Activated CD8-positive, alpha-beta T cell treated with anti-CD3 and anti-CD28 coated beads, Interleukin-2, amount 10 ng/mL, durations not matched to agents 7 days and 5 days (primary cell): ENCODE measurements at regions not wholly inside any gene's neighbourhood (a gene's known extent, or its start where the extent isn't known, plus 50 kb on each side); places are given as distances from the start of the nearest gene placed in this dataset.
"Not testable (repeated sequence)": the region's sequence is repeated elsewhere in the genome, so short reads cannot be mapped to it uniquely, and the experiment has no call there.

Source experiments
- ATAC-seq: fragments of 150-1000 bp; cut with Tn5 transposase; one replicate; pipeline ENCODE4 v1.10.0; 2021; ENCODE audit warnings: moderate library complexity
- CTCF ChIA-PET: fragments of 350-600 bp; sonication (Branson Sonifier 250); formaldehyde crosslinking; loops from one replicate; lab custom pipeline; 2021; ENCODE audit warnings: antibody characterized with exemption; lab: Charles Lee
- POLR2A ChIA-PET: fragments of 350-600 bp; sonication (Branson Sonifier 250); formaldehyde crosslinking; loops from one replicate; lab custom pipeline; 2021; ENCODE audit warnings: antibody characterized with exemption; lab: Charles Lee
- DNase-seq: peaks from one replicate; pipeline ENCODE4 v3.0.0-alpha.2; 2020
- H3K27ac Mint-ChIP-seq: one replicate; pipeline ENCODE4 v1.8.0; 2021; ENCODE audit warnings: mild to moderate bottlenecking, mixed read lengths
- H3K27me3 Mint-ChIP-seq: one replicate; pipeline ENCODE4 v1.8.0; 2021; ENCODE audit warnings: low read depth, mixed read lengths
- H3K36me3 Mint-ChIP-seq: one replicate; pipeline ENCODE4 v1.8.0; 2021; ENCODE audit warnings: low read depth, mixed read lengths
- H3K4me1 Mint-ChIP-seq: one replicate; pipeline ENCODE4 v1.8.0; 2021; ENCODE audit warnings: low read depth, mixed read lengths
- H3K4me3 Mint-ChIP-seq: one replicate; pipeline ENCODE4 v1.8.0; 2021; ENCODE audit warnings: mild to moderate bottlenecking, mixed read lengths
- H3K9me3 Mint-ChIP-seq: one replicate; pipeline ENCODE4 v1.8.0; 2022; ENCODE audit warnings: mixed read lengths; ENCODE audit not compliant: insufficient read depth

DNA sequence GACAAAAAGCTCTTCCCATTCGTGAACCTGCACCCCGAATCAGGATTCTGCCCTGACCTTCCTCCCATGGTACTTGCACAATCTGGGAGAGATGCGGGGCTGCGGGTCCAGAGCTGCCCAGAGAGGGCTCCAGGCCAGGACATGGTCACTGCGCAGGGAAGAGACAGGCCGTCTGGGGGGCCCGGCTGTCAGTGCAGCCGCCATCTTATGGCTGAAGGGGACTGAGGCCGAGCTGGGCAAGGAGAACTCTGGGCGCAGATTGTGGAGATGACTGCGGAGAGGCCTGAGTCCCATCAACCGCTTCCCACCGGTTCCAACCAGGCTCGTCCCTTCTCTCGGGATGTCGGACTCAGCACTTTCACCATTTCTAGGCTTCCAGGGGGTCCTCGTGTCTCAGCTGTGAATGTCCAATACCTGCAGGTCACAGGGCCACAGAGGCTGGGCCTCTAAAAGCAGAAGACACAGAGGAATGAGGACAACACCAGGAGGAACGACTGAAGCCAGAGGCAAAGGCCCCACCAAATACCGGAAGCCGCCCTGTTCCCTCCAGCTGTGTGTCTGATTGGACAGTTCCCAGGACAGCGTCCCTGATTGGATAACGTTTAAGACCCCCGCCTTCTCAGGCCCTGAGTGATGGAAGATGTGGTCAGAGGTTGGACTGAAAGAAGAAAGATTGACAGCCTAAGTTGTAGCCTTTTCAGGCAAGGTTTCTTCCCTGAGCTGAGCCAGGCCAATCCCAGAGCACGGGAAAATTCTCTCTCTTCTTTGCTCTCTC lies 117.1 kb upstream of the ZNF91 start:
- no peak overlapping the region for H3K27ac Mint-ChIP-seq
- H3K36me3 Mint-ChIP-seq, result no peaks in the 10 kb centered on the region

DNA sequence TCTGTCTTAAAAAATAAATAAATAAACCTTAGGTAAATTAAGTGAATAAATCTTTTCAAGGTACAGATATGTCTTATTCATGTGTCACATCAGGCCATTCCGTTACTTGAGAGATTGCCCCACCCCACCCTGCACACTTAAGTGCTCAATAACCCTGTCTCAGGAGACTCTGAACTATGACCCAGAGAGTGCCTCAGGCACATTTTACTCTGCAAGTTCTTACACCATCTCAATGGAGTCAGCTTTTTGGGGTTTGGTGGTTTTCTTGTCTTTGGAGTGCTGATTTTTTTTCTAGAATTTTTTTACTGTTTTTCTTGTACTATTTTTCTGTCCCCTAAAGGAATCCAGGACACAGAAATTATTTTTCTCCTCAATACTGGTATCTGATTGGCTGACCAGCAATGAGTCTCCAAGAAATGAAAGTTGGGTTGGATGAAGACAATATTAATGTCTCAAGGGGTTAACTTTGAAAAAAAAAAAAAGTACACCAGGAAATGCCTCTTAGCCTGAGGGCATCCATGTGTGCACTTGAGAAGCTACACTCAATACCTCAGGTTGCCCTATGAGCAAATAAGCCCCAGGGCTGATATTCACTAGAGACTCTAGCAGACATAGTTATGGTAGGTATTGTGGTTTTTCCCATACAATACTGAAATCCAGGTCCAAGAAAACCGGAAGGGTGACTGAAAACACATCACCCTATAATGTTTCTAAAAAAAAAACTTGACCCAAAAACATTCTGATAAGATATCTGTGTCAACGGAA lies 114.6 kb upstream of the ZNF91 start:
- ChIA-PET POLR2A (no interaction called here), CTCF (no interaction called here)
- Mint-ChIP-seq H3K27me3 (no peaks in the 10 kb centered on the region), H3K36me3 (no peaks in the 10 kb centered on the region), H3K27ac (no peak overlapping the region), H3K9me3 (peaks cover 25% of the 10 kb centered on the region), H3K4me1 (no peaks in the 10 kb centered on the region), H3K4me3 (no peak overlapping the region)
- DNase-seq, result no peak
- no peak for ATAC-seq

More for the DNA sequence above, 117.1 kb upstream of the ZNF91 start:
- DNase-seq (no peak), ATAC-seq (no peak)
- no peaks in the 10 kb centered on the region for H3K27me3 Mint-ChIP-seq
- H3K4me1 Mint-ChIP-seq, result no peaks in the 10 kb centered on the region
- peaks cover 12% of the 10 kb centered on the region for H3K9me3 Mint-ChIP-seq
- no peak overlapping the region for H3K4me3 Mint-ChIP-seq
- ChIA-PET POLR2A (no interaction called here), CTCF (no interaction called here)

DNA sequence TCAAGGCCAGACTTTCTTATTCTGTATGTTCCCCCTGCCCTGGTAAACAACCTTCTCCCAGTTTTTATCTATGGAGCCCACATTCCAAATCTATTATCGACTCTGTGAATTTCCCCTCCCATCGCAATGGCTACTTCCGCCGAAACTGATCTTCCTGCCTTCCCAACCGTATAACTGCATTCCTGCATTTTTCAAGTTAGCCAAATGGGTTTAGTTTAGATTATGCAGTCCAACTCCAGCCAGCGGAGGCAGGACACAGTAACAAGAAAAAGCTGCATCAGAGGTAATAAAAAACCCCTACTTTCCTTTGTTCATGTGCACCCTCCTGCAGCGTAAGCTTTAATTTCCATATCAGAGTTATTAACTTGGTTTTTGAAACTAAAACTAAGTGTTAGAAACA lies 112.2 kb upstream of the ZNF91 start:
- CTCF ChIA-PET, result no interaction called here

DNA sequence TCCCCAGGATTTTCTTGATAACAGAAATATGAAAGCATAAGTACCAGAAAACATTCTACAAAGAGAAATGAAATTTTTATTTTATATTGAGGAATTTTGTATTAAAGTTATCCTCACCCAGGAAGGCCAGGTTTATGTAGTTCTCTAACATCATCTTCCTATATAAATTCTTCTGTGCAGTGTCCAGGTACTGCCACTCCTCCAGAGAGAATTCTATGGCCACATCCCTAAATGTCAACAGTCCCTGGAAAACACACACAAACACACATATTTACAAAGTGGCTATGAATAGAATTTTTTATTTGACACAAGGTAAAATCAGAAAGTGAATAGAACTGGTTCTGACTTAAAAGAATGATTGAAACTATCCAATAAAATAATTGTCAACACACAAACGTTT lies 110.5 kb upstream of the ZNF91 start:
- Mint-ChIP-seq H3K36me3 (no peaks in the 10 kb centered on the region), H3K9me3 (peaks cover 17% of the 10 kb centered on the region), H3K4me3 (no peak overlapping the region), H3K4me1 (no peaks in the 10 kb centered on the region), H3K27me3 (no peaks in the 10 kb centered on the region), H3K27ac (no peak overlapping the region)
- CTCF ChIA-PET, result no interaction called here
- DNase-seq, result no peak
- ATAC-seq, result no peak
- POLR2A ChIA-PET, result no interaction called here

More for the DNA sequence above, 112.2 kb upstream of the ZNF91 start:
- no peak overlapping the region for H3K4me3 Mint-ChIP-seq
- H3K4me1 Mint-ChIP-seq, result no peaks in the 10 kb centered on the region
- H3K27me3 Mint-ChIP-seq, result no peaks in the 10 kb centered on the region
- ATAC-seq (no peak), DNase-seq (no peak)
- peaks cover 21% of the 10 kb centered on the region for H3K9me3 Mint-ChIP-seq
- no peak overlapping the region for H3K27ac Mint-ChIP-seq
- H3K36me3 Mint-ChIP-seq, result no peaks in the 10 kb centered on the region
- POLR2A ChIA-PET, result no interaction called here

DNA sequence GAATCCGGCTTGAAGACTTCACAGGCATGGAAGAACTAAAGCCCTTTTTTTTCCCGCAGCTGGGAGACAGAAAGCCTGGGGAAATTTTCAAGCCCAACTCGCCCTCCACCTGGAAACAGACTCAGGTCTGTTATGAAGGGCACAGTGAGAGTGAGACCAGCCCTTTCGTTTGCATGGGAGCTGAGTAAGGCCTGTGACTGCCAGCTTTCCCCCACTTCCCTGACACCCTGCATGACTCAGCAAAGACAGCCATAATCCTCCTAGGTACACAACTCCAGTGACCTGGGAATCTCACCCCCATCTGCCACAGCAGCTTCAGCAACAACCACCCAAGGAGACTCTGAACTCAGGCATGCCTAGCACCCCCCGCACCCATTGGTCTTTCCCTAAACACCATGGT lies 87.6 kb upstream of the ZNF91 start:
- ChIA-PET POLR2A (no interaction called here), CTCF (no interaction called here)
- ATAC-seq (no peak), DNase-seq (no peak)
- H3K9me3 Mint-ChIP-seq, result peaks cover 25% of the 10 kb centered on the region
- H3K4me3 Mint-ChIP-seq, result no peak overlapping the region
- H3K36me3 Mint-ChIP-seq, result no peaks in the 10 kb centered on the region
- no peaks in the 10 kb centered on the region for H3K4me1 Mint-ChIP-seq
- H3K27me3 Mint-ChIP-seq, result no peaks in the 10 kb centered on the region
- no peak overlapping the region for H3K27ac Mint-ChIP-seq

DNA sequence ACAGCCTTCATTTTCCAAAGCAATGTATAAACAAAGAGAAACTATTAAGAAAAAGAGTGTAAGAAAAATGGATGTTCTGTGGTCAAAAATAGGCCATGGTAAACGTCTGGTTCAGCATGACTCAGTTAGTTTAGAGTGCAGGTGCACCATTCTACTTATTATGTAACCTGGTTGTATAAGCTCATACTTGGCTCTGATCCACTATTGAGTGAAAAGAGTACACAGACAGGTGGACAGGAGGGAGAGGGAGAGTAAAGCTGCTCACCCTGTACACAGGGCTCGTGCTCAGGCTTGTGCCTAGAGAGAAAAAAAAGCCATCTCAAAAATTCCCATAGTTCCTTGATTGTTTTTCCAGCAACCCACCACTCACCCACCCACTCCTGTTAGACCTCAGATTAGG lies 85.8 kb upstream of the ZNF91 start:
- peaks cover 24% of the 10 kb centered on the region for H3K9me3 Mint-ChIP-seq
- ChIA-PET POLR2A (no interaction called here), CTCF (no interaction called here)
- H3K27ac Mint-ChIP-seq, result no peak overlapping the region
- no peak overlapping the region for H3K4me3 Mint-ChIP-seq
- DNase-seq (no peak), ATAC-seq (no peak)
- no peaks in the 10 kb centered on the region for H3K4me1 Mint-ChIP-seq
- no peaks in the 10 kb centered on the region for H3K36me3 Mint-ChIP-seq
- H3K27me3 Mint-ChIP-seq, result no peaks in the 10 kb centered on the region

DNA sequence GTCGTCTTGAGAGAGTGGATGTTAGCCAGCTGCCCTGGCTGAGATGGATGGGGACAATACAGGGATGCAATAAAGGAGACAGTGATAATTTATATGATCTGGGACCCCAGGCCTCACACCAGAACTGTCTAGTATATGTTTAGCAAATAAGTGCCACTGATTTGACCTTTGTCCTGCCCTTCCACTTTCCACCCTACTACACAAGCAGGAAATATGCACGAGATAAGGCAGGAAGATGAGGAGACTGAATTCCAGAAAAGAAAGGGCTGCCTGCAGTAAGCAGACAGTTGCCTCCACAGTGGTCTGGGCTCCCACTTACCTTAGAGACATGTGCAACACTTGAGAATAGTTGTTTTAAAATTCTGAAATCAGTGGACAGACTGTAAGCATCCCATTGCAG lies 80.2 kb upstream of the ZNF91 start:
- H3K4me3 Mint-ChIP-seq, result no peak overlapping the region
- H3K36me3 Mint-ChIP-seq, result no peaks in the 10 kb centered on the region
- ChIA-PET POLR2A (no interaction called here), CTCF (no interaction called here)
- H3K27ac Mint-ChIP-seq, result no peak overlapping the region
- H3K9me3 Mint-ChIP-seq, result peaks cover 15% of the 10 kb centered on the region
- DNase-seq (no peak), ATAC-seq (no peak)
- H3K4me1 Mint-ChIP-seq, result no peaks in the 10 kb centered on the region
- H3K27me3 Mint-ChIP-seq, result peaks cover 4% of the 10 kb centered on the region

DNA sequence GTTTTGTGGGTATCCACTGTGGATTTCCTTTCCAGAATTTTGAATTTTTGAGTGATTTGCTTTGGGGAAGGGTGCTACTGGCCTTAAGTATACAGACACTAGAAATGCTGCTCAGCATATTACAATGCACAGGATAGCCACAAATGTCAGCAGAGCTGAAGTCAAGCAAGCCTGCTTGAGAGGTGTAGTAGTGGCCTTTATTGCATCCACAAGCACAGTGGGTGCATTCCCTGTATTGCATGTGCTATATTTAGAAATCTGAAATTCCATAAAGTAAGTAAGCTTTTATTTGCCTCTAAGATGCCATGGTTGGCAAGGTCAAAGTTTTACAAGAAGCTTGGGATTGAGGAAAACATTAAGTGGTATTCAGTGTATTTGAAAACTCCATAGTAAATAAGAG lies 79.5 kb upstream of the ZNF91 start:
- CTCF ChIA-PET, result no interaction called here
- Mint-ChIP-seq H3K36me3 (no peaks in the 10 kb centered on the region), H3K27ac (no peak overlapping the region), H3K4me3 (no peak overlapping the region), H3K4me1 (no peaks in the 10 kb centered on the region), H3K27me3 (peaks cover 4% of the 10 kb centered on the region), H3K9me3 (peaks cover 15% of the 10 kb centered on the region)
- POLR2A ChIA-PET, result no interaction called here
- ATAC-seq (no peak), DNase-seq (no peak)

DNA sequence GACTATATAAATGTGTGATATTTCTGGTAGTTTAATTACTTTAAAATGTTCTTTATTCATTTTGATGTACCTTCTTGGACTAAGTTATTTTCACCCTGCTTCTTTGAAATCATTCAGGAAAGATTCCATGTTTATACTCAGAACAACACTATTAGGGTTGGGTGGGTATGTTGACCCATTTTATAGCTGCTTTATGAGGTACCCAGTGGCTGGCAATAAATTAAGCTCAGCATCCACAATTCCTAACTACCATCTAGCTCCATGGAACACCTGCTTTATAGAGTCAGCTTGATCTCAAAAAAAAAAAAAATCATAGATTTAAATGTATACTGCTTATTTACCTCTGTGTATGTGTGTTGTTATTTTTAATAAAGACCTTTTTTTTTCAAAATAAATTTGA lies 78.9 kb upstream of the ZNF91 start:
- Mint-ChIP-seq H3K27me3 (peaks cover 4% of the 10 kb centered on the region), H3K27ac (no peak overlapping the region), H3K4me3 (no peak overlapping the region), H3K9me3 (peaks cover 15% of the 10 kb centered on the region), H3K4me1 (no peaks in the 10 kb centered on the region), H3K36me3 (no peaks in the 10 kb centered on the region)
- no peak for ATAC-seq
- POLR2A ChIA-PET, result no interaction called here
- CTCF ChIA-PET, result no interaction called here
- DNase-seq, result no peak

DNA sequence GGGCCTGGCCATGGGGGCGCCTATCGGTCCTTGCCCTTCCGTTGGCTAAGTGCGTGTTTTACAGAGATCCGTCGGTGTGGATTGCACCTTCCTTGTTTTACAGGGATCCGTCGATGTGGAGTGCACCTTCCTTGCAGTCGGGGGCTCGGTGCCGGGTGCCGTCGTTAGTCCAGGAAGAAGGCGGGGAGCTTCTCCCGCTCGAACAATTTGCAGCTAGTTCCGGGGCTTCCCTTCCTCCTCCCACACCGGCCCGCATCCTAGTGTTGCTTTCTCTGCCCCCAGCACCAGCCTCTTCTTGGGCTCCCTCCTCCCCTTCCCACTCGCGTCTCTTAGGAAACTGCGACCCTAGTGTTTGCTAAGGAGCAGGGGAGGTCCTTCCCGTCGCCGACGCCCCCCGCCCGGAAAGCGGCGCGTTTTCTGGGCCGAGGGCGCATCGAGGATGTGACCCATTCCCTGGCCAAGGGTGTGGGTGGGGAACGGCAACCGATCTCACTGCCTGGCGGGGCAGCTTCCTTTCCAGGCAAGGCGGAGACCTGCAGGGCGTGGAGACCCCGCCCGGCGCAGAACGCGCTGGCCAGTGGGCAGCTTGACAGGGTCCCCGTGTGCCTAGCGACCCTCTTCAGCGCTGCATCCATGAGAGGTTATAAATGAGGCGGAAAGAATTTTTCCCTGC lies 75.7 kb upstream of the ZNF91 start:
- Mint-ChIP-seq H3K27me3 (peaks cover 4% of the 10 kb centered on the region), H3K4me1 (no peaks in the 10 kb centered on the region), H3K4me3 (no peak overlapping the region), H3K36me3 (no peaks in the 10 kb centered on the region), H3K27ac (no peak overlapping the region), H3K9me3 (peaks cover 10% of the 10 kb centered on the region)
- ChIA-PET CTCF (no interaction called here), POLR2A (no interaction called here)
- no peak for DNase-seq
- ATAC-seq, result no peak

DNA sequence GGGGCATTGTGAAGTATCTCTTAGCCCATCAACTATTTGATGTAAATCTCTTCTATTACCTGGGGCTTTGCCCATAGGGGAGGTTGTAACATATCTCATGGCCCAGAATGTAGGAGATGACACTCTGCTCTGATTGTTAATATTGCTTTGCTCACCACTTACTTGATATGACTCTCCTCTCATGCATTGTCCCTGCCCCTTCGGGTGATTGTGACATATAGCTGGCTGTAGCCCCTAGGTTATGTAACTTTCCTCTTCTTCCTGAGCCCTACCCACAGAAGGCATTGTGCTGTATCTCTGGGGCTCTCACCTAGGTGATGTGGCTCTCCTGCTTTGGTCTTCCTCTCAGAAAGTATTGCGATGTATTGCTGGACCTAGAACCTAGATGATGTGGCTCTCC lies 69.1 kb upstream of the ZNF91 start:
- H3K27me3 Mint-ChIP-seq, POLR2A ChIA-PET, H3K4me3 Mint-ChIP-seq, ATAC-seq, H3K36me3 Mint-ChIP-seq, CTCF ChIA-PET, DNase-seq, H3K4me1 Mint-ChIP-seq, H3K27ac Mint-ChIP-seq: not testable (repeated sequence)
- H3K9me3 Mint-ChIP-seq, result peaks cover 12% of the 10 kb centered on the region

DNA sequence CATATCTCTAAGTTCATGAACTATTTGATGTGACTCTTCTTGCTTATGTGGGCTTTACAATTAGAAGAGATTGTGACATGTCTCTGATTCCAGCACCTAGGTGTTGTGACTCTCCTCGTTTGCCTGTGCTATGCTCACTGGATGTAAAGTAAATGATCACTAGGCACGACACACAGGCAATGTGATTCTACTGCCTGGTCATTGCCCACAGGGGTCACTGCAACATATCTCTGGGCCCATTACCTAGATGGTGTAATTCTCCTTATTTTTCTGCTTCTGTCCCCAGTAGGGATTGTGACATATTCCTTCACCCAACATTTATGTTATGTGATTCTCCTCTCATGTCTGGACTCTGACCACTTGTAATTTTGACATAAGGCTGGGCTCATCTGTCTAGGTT lies 65.8 kb upstream of the ZNF91 start:
- no peak overlapping the region for H3K4me3 Mint-ChIP-seq
- POLR2A ChIA-PET, result no interaction called here
- CTCF ChIA-PET, result no interaction called here
- peaks cover 25% of the 10 kb centered on the region for H3K9me3 Mint-ChIP-seq
- H3K4me1 Mint-ChIP-seq, result no peaks in the 10 kb centered on the region
- no peak for DNase-seq
- no peak for ATAC-seq
- no peaks in the 10 kb centered on the region for H3K36me3 Mint-ChIP-seq
- H3K27me3 Mint-ChIP-seq, result no peaks in the 10 kb centered on the region
- no peak overlapping the region for H3K27ac Mint-ChIP-seq
